ENCODE measurements at regions not wholly inside any gene's neighbourhood (a gene's known extent, or its start where the extent isn't known, plus 50 kb on each side); places are given as distances from the start of the nearest gene placed in this dataset.

- Histone ChIP-seq H2AFZ (ENCODE audit: insufficient read depth, low read depth, low read length, poor library complexity, severe bottlenecking) (no peak overlapping the region), H4K20me1 (ENCODE audit: control insufficient read depth, insufficient read depth, low read length, poor library complexity, severe bottlenecking) (no peaks in the 10 kb centered on the region), H3K9me3 (ENCODE audit: control extremely low read depth in 1 of 3, control insufficient read depth in 2 of 3, insufficient read depth in 1 of 3, low read length in 2 of 3) (no peaks in the 10 kb centered on the region), H3K4me3 (ENCODE audit: control extremely low read depth in 1 of 5, extremely low read depth in 1 of 5, insufficient read depth in 1 of 5, low read depth in 2 of 5, low read length in 4 of 5) (no peak overlapping the region), H3K27ac (ENCODE audit: low read length in 2 of 2) (peak overlapping the region in 1 of 2 donors; percentile 87), H3K36me3 (replicated peaks in 1 of 2; ENCODE audit: control extremely low read depth in 1 of 2, control insufficient read depth in 1 of 2, extremely low read depth in 1 of 2, insufficient read depth in 2 of 2, low read length in 1 of 2) (no peaks in the 10 kb centered on the region), H3K79me2 (ENCODE audit: control insufficient read depth, insufficient read depth, low read length) (peaks cover 18% of the 10 kb centered on the region), H3K4me1 (ENCODE audit: control insufficient read depth in 2 of 2, insufficient read depth in 2 of 2, low read length in 2 of 2) (peaks cover 90 to 94% of the 10 kb centered on the region in 2 donors), H3K4me2 (replicated peaks; ENCODE audit: low read depth, low read length, poor library complexity, severe bottlenecking) (no peak overlapping the region), H3K27me3 (replicated peaks in 1 of 4; ENCODE audit: control extremely low read depth in 1 of 4, control insufficient read depth in 3 of 4, insufficient read depth in 4 of 4, low read length in 3 of 4) (no peaks in the 10 kb centered on the region), H3K9ac (ENCODE audit: low read length) (no peak overlapping the region)
- intact Hi-C loops (cut with micrococcal nuclease), result no loop called here
- Mint-ChIP-seq H3K9me3 (ENCODE audit: insufficient read depth) (no peaks in the 10 kb centered on the region), H3K4me3 (no peak overlapping the region), H3K4me1 (peaks cover 83% of the 10 kb centered on the region), H3K27me3 (no peaks in the 10 kb centered on the region), H3K27ac (peak overlapping the region; percentile 54)
- ChIA-PET POLR2A (interaction anchor here (1.3 kb wide), 1 partner anchor 113 kb away, joined by 11 read pairs; no protein-coding TSS in a partner anchor), CTCF (interaction anchor here (1.1 to 4.3 kb wide), 11 partner anchors 16 to 130 kb away, joined by 3 to 23 read pairs (median 6); partner anchors contain the start of gene NEMF)
- DNase-seq, result no peak
- no peak for TF ChIP-seq CTCF (IDR thresholded peaks at IDR 0.05)
- no peak for TF ChIP-seq EZH2 (IDR thresholded peaks at IDR 0.05; ENCODE audit: borderline replicate concordance, insufficient read depth, low read depth, low read length, poor library complexity, severe bottlenecking)
- no peak for ATAC-seq (ENCODE audit: low read depth)
- WGBS (ENCODE audit: insufficient coverage), result no CpG with 5 or more reads among the region's 2 CpGs
Observed at GRCh38 chr14:49975276-49975675, 82.4 kb downstream of the ARF6 start.

GRCh38 chr14:49975799-49976198, 82.9 kb downstream of the ARF6 start:
- ATAC-seq (ENCODE audit: low read depth) (no peak), DNase-seq (no peak)
- Histone ChIP-seq H3K9ac (ENCODE audit: low read length) (no peak overlapping the region), H2AFZ (ENCODE audit: insufficient read depth, low read depth, low read length, poor library complexity, severe bottlenecking) (no peak overlapping the region), H3K27ac (ENCODE audit: low read length in 2 of 2) (peak overlapping the region in 1 of 2 donors; percentile 87), H4K20me1 (ENCODE audit: control insufficient read depth, insufficient read depth, low read length, poor library complexity, severe bottlenecking) (no peaks in the 10 kb centered on the region), H3K79me2 (ENCODE audit: control insufficient read depth, insufficient read depth, low read length) (peaks cover 23% of the 10 kb centered on the region), H3K4me1 (ENCODE audit: control insufficient read depth in 2 of 2, insufficient read depth in 2 of 2, low read length in 2 of 2) (peaks cover 90 to 94% of the 10 kb centered on the region in 2 donors), H3K9me3 (ENCODE audit: control extremely low read depth in 1 of 3, control insufficient read depth in 2 of 3, insufficient read depth in 1 of 3, low read length in 2 of 3) (no peaks in the 10 kb centered on the region), H3K27me3 (replicated peaks in 1 of 4; ENCODE audit: control extremely low read depth in 1 of 4, control insufficient read depth in 3 of 4, insufficient read depth in 4 of 4, low read length in 3 of 4) (no peaks in the 10 kb centered on the region), H3K4me2 (replicated peaks; ENCODE audit: low read depth, low read length, poor library complexity, severe bottlenecking) (peak overlapping the region; percentile 86), H3K4me3 (ENCODE audit: control extremely low read depth in 1 of 5, extremely low read depth in 1 of 5, insufficient read depth in 1 of 5, low read depth in 2 of 5, low read length in 4 of 5) (no peak overlapping the region), H3K36me3 (replicated peaks in 1 of 2; ENCODE audit: control extremely low read depth in 1 of 2, control insufficient read depth in 1 of 2, extremely low read depth in 1 of 2, insufficient read depth in 2 of 2, low read length in 1 of 2) (no peaks in the 10 kb centered on the region)
- WGBS (ENCODE audit: insufficient coverage), result 93% methylated on average over 3 of the region's 3 CpGs
- no peak for TF ChIP-seq EZH2 (IDR thresholded peaks at IDR 0.05; ENCODE audit: borderline replicate concordance, insufficient read depth, low read depth, low read length, poor library complexity, severe bottlenecking)
- intact Hi-C loops (cut with micrococcal nuclease), result loop anchor here (2.0 kb wide), 1 partner anchor 15 kb away; no protein-coding TSS in a partner anchor
- H3K4me3 Mint-ChIP-seq, result peak overlapping the region; percentile 42
- POLR2A ChIA-PET, result interaction anchor here (0.5 to 2.1 kb wide), 2 partner anchors 105 to 107 kb away, joined by 3 to 7 read pairs; no protein-coding TSS in a partner anchor
- peaks cover 83% of the 10 kb centered on the region for H3K4me1 Mint-ChIP-seq
- peak overlapping the region; percentile 90 for H3K27ac Mint-ChIP-seq
- H3K9me3 Mint-ChIP-seq (ENCODE audit: insufficient read depth), result no peaks in the 10 kb centered on the region
- CTCF ChIA-PET, result interaction anchor here (1.1 to 4.3 kb wide), 14 partner anchors 12 to 129 kb away, joined by 3 to 23 read pairs (median 6); partner anchors contain the start of genes ARF6 and NEMF
- no peaks in the 10 kb centered on the region for H3K27me3 Mint-ChIP-seq
